IMR-90 (cell line): ENCODE measurements at regions not wholly inside any gene's neighbourhood (a gene's known extent, or its start where the extent isn't known, plus 50 kb on each side); places are given as distances from the start of the nearest gene placed in this dataset.

Experiments
- ATAC-seq: fragments of 200-7000 bp; cut with Tn5 transposase; 2 replicates; pipeline ENCODE4 v1.9.1; 2020; ENCODE audit warnings: low read depth, mild to moderate bottlenecking, moderate library complexity
- BruUV-seq: library from RNA; stranded (reverse); fragments of 400-500 nt; replicated peaks from 2 replicates; lab custom pipeline; 2021; lab: Mats Ljungman, UMichigan
- CTCF ChIA-PET: fragments of 300-600 bp; formaldehyde crosslinking; extraction: SDS; loops from one replicate; lab custom pipeline; 2021; ENCODE audit warnings: antibody characterized with exemption; lab: Yijun Ruan, JAX
- POLR2A ChIA-PET: fragments of 300-600 bp; sonication (Branson Sonifier 250); formaldehyde crosslinking; loops from one replicate; lab custom pipeline; 2022; ENCODE audit warnings: antibody characterized with exemption; ENCODE audit not compliant: unreplicated experiment; lab: Charles Lee
- DNase-seq: peaks from one replicate; pipeline ENCODE4 v3.0.0; 2013
- H2AFZ ChIP-seq: replicated peaks from 2 replicates; pipeline ENCODE3; 2013; ENCODE audit warnings: low read length, mild to moderate bottlenecking; ENCODE audit not compliant: poor library complexity
- H2AK5ac ChIP-seq: 2 replicates; pipeline ENCODE4 v1.6.1; 2013; ENCODE audit warnings: low read depth, low read length, inconsistent platforms
- H2AK9ac ChIP-seq: replicated peaks from 2 replicates; pipeline ENCODE3; 2013; ENCODE audit warnings: mild to moderate bottlenecking, low read depth, low read length, moderate library complexity; ENCODE audit not compliant: poor library complexity
- H2BK120ac ChIP-seq: 2 replicates; pipeline ENCODE4 v1.6.1; 2013; ENCODE audit warnings: low read depth, low read length, inconsistent platforms
- H2BK15ac ChIP-seq: 3 replicates; pipeline ENCODE4 v1.6.1; 2013; ENCODE audit warnings: low read depth, low read length, inconsistent platforms
- H2BK20ac ChIP-seq: 2 replicates; pipeline ENCODE4 v1.6.1; 2013; ENCODE audit warnings: low read depth, mild to moderate bottlenecking, inconsistent platforms, low read length, moderate library complexity
- H2BK5ac ChIP-seq: 2 replicates; pipeline ENCODE4 v1.6.1; 2013; ENCODE audit warnings: mild to moderate bottlenecking, low read depth, low read length, inconsistent platforms; ENCODE audit not compliant: poor library complexity, severe bottlenecking
- H3K14ac ChIP-seq: replicated peaks from 2 replicates; pipeline ENCODE4 v1.6.1; 2013; ENCODE audit warnings: low read depth, low read length, inconsistent platforms
- H3K18ac ChIP-seq: 2 replicates; pipeline ENCODE4 v1.6.1; 2013; ENCODE audit warnings: low read depth, low read length, control low read depth
- H3K23ac ChIP-seq: 2 replicates; pipeline ENCODE4 v1.6.1; 2013; ENCODE audit warnings: low read depth, low read length, inconsistent platforms
- H3K27ac ChIP-seq: 2 replicates; pipeline ENCODE4 v1.5.1; 2013; ENCODE audit warnings: mild to moderate bottlenecking, control low read depth, low read length; ENCODE audit not compliant: insufficient read depth
- H3K27me3 ChIP-seq: 2 replicates; pipeline ENCODE4 v1.6.1; 2013; ENCODE audit warnings: low read length; ENCODE audit not compliant: control insufficient read depth, insufficient read depth
- H3K36me3 ChIP-seq: 2 replicates; pipeline ENCODE4 v1.6.1; 2013; ENCODE audit warnings: low read length, mixed read lengths; ENCODE audit not compliant: control insufficient read depth, insufficient read depth
- H3K4ac ChIP-seq: 2 replicates; pipeline ENCODE4 v1.6.1; 2013; ENCODE audit warnings: low read depth, low read length, inconsistent platforms
- H3K4me1 ChIP-seq: 2 replicates; pipeline ENCODE4 v1.6.1; 2013; ENCODE audit warnings: low read length, mixed read lengths; ENCODE audit not compliant: control insufficient read depth, insufficient read depth
- H3K4me2 ChIP-seq: 2 replicates; pipeline ENCODE4 v1.6.1; 2013; ENCODE audit warnings: low read depth, mild to moderate bottlenecking, control low read depth, low read length, moderate library complexity
- H3K4me3 ChIP-seq: 2 replicates; pipeline ENCODE4 v1.5.1; 2013; ENCODE audit warnings: low read depth, mild to moderate bottlenecking, control low read depth, low read length, moderate library complexity; ENCODE audit not compliant: insufficient read depth
- H3K56ac ChIP-seq: 2 replicates; pipeline ENCODE4 v1.6.1; 2013; ENCODE audit warnings: low read length, inconsistent platforms; ENCODE audit not compliant: insufficient read depth; ENCODE audit errors: extremely low read depth
- H3K79me1 ChIP-seq, 2 experiments: 2 replicates each; pipeline ENCODE4 v1.6.1; 2013; ENCODE audit warnings: low read length in 2 of 2, inconsistent platforms in 1 of 2, low read depth in 1 of 2
- H3K9ac ChIP-seq: 2 replicates; pipeline ENCODE4 v1.6.1; 2013; ENCODE audit warnings: low read depth, low read length, control low read depth
- H3K9me1 ChIP-seq: 2 replicates; pipeline ENCODE4 v1.6.1; 2013; ENCODE audit warnings: low read length, inconsistent platforms; ENCODE audit not compliant: insufficient read depth
- H3K9me3 ChIP-seq: 2 replicates; pipeline ENCODE4 v1.6.1; 2013; ENCODE audit warnings: low read length; ENCODE audit not compliant: control insufficient read depth, insufficient read depth
- H4K20me1 ChIP-seq: 2 replicates; pipeline ENCODE4 v1.6.1; 2013; ENCODE audit warnings: low read length, inconsistent platforms; ENCODE audit not compliant: insufficient read depth
- H4K5ac ChIP-seq: 2 replicates; pipeline ENCODE4 v1.6.1; 2013; ENCODE audit warnings: mild to moderate bottlenecking, low read depth, low read length, control low read depth
- H4K8ac ChIP-seq, 2 experiments: 2 replicates each; pipeline ENCODE4 v1.6.1; 2013; ENCODE audit warnings: low read depth in 2 of 2, low read length in 2 of 2, control low read depth in 1 of 2, inconsistent platforms in 1 of 2
- H4K91ac ChIP-seq: 2 replicates; pipeline ENCODE4 v1.6.1; 2013; ENCODE audit warnings: low read depth, low read length, inconsistent platforms; ENCODE audit not compliant: insufficient read depth
- CEBPB ChIP-seq: IDR thresholded peaks from 2 replicates; pipeline ENCODE4 v1.6.1; 2012; ENCODE audit warnings: low read depth, low read length, improper control_type of control experiment
- MXI1 ChIP-seq: IDR thresholded peaks from 2 replicates; pipeline ENCODE4 v1.6.1; 2012; ENCODE audit warnings: low read depth, mild to moderate bottlenecking, low read length, moderate library complexity, borderline replicate concordance
- NFE2L2 ChIP-seq: fragments of 150-350 bp; IDR thresholded peaks from 2 replicates; pipeline ENCODE4 v1.6.1; 2016; ENCODE audit warnings: low read depth, mild to moderate bottlenecking, low read length
- POLR2A ChIP-seq: IDR thresholded peaks from 2 replicates; pipeline ENCODE4 v1.6.1; 2012; ENCODE audit warnings: mild to moderate bottlenecking, low read depth, low read length
- RCOR1 ChIP-seq: IDR thresholded peaks from 2 replicates; pipeline ENCODE4 v1.6.1; 2012; ENCODE audit warnings: mild to moderate bottlenecking, low read length, improper control_type of control experiment; ENCODE audit not compliant: insufficient replicate concordance
- WGBS, 2 experiments: methylation state at CpG; one replicate each; pipeline versions ENCODE4 v1.1.5 to v1.1.7; 2013; ENCODE audit warnings: missing lambda C conversion rate in 2 of 2; ENCODE audit not compliant: insufficient read length in 1 of 2; ENCODE audit errors: extremely low coverage in 2 of 2; 5-methylcytosine and 5-hydroxymethylcytosine counted together
- dilution Hi-C: fragments of 300-500 bp; cut with HindIII; formaldehyde crosslinking; loops from one replicate; pipeline ENCODE4 v1.14.3; 2018; ENCODE audit warnings: low sequenced_read_pairs; ENCODE audit not compliant: unreplicated experiment
- in situ Hi-C: fragments of 300-500 bp; cut with MboI; formaldehyde crosslinking; loops from 3 replicates; pipeline ENCODE4 v1.14.3; 2019; ENCODE audit warnings: low sequenced_read_pairs, inconsistent platforms, mixed read lengths
- intact Hi-C: fragments of 100-400 bp; cut with micrococcal nuclease; formaldehyde crosslinking; loops from 2 replicates; pipeline ENCODE4 v1.10.0; 2022
- TF ChIP-seq, protein P1 (sequence below): fragments of 150-350 bp; IDR thresholded peaks from 2 replicates; pipeline ENCODE4 v1.6.1; 2016; ENCODE audit warnings: low read depth, mild to moderate bottlenecking, low read length, moderate library complexity, borderline replicate concordance

DNA sequence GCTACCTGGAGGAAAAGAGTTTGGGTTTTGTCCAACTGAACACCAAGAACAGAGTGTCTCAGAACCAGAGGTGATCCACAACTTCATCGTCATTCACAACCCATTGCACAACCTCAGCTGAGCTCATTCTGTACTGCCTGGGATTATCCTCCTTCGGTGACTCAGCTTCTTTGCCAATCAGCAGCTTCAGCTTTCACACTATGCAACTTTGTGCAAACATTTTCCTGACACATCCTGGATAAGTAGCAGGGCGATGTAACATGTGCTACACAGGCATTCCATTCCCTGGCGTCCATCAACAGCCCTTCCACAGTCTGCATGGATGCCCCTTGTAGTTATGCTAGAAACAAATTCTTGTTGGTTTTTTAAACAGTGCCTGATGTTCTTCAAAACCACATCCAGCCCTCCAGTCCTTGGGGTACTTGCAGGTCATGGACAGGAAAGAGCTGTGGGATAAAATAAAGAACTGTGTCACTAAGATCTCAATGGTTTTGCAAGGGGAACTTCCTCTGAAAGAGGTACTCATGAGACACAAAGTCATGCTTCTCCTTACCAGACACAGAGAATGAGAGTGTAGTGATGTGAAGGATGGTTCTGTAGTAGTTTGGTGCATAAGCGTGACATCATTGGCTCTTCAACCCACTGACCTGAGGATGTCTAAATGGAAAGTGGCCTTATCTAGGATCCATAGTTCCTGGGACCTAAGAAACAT lies 478.5 kb downstream of the KIF20B start:
- H3K4ac ChIP-seq = no peak overlapping the region
- H2BK15ac ChIP-seq = no peak overlapping the region
- no TSS peak for BruUV-seq
- H3K4me1 ChIP-seq = no peaks in the 10 kb centered on the region
- no peak overlapping the region; the same call in 1 of the 2 replicates for H3K27ac ChIP-seq
- H4K5ac ChIP-seq = no peak overlapping the region; the same call in 1 of the 2 replicates
- CTCF ChIA-PET = no interaction called here
- no peak overlapping the region for H2AK5ac ChIP-seq
- DNase-seq = peak; percentile 67
- H3K9me1 ChIP-seq = no peaks in the 10 kb centered on the region
- H3K79me1 ChIP-seq = no peaks in the 10 kb centered on the region
- POLR2A ChIA-PET = no interaction called here
- peak; percentile 88 for ATAC-seq
- H4K8ac ChIP-seq = no peak overlapping the region
- H3K36me3 ChIP-seq = no peaks in the 10 kb centered on the region
- no peak overlapping the region for H3K56ac ChIP-seq
- H2BK5ac ChIP-seq = no peak overlapping the region
- 25% methylated on average over 2 of the region's 5 CpGs; no CpG with 5 or more reads in 1 of the 2 experiments for WGBS, 2 experiments
- H2AFZ ChIP-seq = no peak overlapping the region
- no peaks in the 10 kb centered on the region for H3K27me3 ChIP-seq
- H3K4me2 ChIP-seq = no peak overlapping the region
- H3K23ac ChIP-seq = no peak overlapping the region
- peak; percentile 39; the same call in 1 of the 2 replicates for TF ChIP-seq NFE2L2
- TF ChIP-seq, protein P1, sequence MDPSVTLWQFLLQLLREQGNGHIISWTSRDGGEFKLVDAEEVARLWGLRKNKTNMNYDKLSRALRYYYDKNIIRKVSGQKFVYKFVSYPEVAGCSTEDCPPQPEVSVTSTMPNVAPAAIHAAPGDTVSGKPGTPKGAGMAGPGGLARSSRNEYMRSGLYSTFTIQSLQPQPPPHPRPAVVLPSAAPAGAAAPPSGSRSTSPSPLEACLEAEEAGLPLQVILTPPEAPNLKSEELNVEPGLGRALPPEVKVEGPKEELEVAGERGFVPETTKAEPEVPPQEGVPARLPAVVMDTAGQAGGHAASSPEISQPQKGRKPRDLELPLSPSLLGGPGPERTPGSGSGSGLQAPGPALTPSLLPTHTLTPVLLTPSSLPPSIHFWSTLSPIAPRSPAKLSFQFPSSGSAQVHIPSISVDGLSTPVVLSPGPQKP = no peak
- TF ChIP-seq MXI1 = no peak
- no peak for TF ChIP-seq RCOR1
- TF ChIP-seq CEBPB = peak; percentile 85
- TF ChIP-seq POLR2A = no peak
- H3K14ac ChIP-seq = no peak overlapping the region
- in situ Hi-C loops (no loop called here), intact Hi-C loops (no loop called here), dilution Hi-C loops (no loop called here)
- no peak overlapping the region for H4K91ac ChIP-seq
- no peak overlapping the region for H2BK20ac ChIP-seq
- no peaks in the 10 kb centered on the region for H4K20me1 ChIP-seq
- H3K9me3 ChIP-seq = no peaks in the 10 kb centered on the region
- H3K18ac ChIP-seq = no peak overlapping the region; the same call in 1 of the 2 replicates
- H2BK120ac ChIP-seq = no peak overlapping the region
- no peak overlapping the region for H3K9ac ChIP-seq
- no peak overlapping the region for H2AK9ac ChIP-seq
- H3K4me3 ChIP-seq = no peak overlapping the region
